ENCODE measurements at regions not wholly inside any gene's neighbourhood (a gene's known extent, or its start where the extent isn't known, plus 50 kb on each side); places are given as distances from the start of the nearest gene placed in this dataset.

DNA sequence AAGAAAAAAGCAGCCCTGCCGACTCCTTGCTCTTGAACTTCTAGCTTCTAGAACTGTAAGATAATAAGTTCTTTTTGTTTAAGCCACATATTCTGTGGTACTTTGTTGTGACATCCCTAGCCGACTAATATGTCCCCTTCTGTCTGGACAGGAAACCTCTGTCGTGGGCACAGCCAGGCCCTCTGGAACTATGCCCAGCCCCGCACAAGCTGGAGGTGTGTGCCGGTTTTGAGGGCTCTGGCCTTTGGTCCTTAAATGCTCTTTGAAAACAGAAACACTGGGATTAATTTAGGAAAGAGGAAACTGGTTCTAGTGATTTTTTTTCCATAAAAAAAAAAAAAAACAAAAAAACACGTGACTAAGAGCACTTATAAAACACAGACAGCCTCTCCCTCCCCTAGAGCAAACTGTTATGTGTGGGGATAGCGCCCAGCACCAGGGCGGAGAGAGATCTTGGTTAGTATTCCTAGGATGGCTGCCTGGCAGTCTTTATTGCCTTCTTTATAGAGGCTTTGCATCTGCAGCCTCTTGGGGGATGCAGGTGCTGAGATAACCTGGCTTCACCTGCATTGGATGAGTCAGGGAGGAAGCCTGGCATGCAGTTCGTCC lies 244.3 kb downstream of the NFATC2 start:
- no peak overlapping the region for H3K4me3 ChIP-seq (ENCODE audit: low read length)
- DNase-seq (ENCODE audit: low read depth), result no peak
- TF ChIP-seq, protein P1, sequence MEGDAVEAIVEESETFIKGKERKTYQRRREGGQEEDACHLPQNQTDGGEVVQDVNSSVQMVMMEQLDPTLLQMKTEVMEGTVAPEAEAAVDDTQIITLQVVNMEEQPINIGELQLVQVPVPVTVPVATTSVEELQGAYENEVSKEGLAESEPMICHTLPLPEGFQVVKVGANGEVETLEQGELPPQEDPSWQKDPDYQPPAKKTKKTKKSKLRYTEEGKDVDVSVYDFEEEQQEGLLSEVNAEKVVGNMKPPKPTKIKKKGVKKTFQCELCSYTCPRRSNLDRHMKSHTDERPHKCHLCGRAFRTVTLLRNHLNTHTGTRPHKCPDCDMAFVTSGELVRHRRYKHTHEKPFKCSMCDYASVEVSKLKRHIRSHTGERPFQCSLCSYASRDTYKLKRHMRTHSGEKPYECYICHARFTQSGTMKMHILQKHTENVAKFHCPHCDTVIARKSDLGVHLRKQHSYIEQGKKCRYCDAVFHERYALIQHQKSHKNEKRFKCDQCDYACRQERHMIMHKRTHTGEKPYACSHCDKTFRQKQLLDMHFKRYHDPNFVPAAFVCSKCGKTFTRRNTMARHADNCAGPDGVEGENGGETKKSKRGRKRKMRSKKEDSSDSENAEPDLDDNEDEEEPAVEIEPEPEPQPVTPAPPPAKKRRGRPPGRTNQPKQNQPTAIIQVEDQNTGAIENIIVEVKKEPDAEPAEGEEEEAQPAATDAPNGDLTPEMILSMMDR (conservative IDR thresholded peaks at IDR 0.05; ENCODE audit: low read length), result no peak

DNA sequence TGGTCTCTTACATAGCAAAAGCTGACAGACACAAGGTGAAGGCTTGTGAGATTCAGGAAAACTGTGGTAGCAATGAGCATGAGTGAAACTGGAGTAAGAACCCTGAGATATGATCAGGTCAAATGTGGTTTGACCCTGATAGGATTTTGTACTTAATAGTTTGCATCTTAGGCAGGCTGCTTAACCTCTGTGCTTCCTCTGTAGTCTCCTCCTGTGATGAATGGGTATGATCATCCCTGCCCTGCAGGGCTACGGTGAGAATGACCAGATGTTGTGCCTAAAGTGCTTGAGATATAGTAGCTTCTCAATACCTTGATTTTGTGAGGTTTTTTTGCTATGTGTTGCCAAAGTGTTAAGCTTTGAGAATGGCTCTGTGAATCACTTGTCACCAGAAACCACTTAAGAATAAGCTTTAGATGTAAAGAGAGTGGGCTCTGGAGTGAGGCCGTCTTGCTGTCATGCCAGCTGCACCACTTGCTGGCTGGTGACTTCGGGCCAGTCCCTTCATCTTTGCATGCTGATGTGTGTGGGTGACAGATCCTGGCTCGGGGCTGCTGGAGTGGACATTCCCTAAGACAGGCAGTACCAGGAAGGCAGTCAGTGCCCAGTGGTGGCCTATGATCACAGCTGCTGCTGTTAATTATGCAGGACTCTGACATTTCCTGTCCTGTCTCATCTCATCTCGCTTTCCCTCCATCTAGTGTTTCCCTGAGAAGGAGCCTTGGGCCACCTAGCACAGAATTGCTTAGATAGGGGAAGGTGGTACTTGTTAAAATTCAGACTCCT lies 254.7 kb downstream of the NFATC2 start:
- TF ChIP-seq, protein P1 (conservative IDR thresholded peaks at IDR 0.05; ENCODE audit: low read length), result no peak
- H3K4me3 ChIP-seq (ENCODE audit: low read length), result no peak overlapping the region
- no peak for DNase-seq (ENCODE audit: low read depth)

DNA sequence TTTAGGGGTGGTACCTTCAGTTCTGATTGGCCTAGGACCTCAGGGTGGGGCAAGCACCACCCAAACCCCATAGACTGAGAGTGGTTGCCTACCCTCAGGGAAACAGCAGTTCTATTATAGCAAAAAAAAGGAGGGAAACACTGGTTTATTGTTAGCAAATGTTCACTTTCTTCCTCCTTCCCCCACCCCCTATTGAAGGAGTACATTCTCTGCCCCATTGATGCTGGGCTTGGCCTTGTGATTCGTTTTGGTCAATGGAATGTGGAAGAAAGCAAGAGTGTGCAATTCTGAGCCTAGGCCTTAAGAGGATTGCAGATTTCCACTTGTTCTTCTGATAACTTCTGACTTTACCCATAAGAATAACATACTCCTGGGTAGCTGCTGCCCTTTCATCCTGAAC lies 255.8 kb downstream of the NFATC2 start:
- DNase-seq (ENCODE audit: low read depth), result no peak
- TF ChIP-seq, protein P1 (conservative IDR thresholded peaks at IDR 0.05; ENCODE audit: low read length), result no peak
- H3K4me3 ChIP-seq (ENCODE audit: low read length), result no peak overlapping the region

DNA sequence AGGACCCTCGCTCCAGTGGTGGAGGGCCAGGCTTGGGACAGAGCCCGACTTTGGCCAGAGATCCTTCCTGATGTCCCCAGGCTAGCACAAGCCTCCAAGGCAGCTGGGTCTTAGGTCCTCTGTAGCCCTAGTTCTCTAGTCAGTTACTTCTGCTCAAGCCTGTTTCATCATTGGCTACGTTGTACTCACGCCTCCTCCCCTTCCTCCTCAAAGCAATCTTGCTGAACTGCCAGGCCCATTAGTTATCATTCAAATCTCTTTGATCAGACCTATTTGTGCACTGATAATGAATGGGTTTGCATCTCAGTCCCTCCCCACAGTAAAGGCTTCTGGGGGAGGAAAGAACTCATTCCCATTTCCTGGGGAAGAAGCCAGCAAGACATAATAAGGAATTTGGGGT lies 256.8 kb downstream of the NFATC2 start:
- H3K4me3 ChIP-seq (ENCODE audit: low read length), result no peak overlapping the region
- TF ChIP-seq, protein P1 (conservative IDR thresholded peaks at IDR 0.05; ENCODE audit: low read length), result no peak
- no peak for DNase-seq (ENCODE audit: low read depth)

DNA sequence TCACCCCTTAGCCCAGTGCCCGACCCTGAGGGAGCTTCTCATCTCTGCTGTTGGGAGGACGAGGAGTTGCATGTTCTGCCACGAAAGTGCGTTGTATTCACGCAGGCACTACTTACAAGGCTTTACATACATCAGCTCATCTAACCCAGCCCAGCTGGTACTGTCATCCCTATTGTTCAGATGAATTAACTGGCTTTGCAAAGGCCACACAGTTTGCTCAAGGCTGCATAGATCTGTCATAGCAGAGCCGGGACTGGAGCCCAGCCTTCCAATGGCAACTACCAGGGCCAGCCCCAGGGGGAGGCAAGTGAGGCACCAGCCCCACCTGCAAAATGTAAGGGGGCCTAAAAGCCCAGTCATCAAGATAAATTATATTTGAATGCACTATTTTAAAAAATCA lies 257.6 kb downstream of the NFATC2 start:
- H3K4me3 ChIP-seq (ENCODE audit: low read length), result no peak overlapping the region
- no peak for DNase-seq (ENCODE audit: low read depth)
- TF ChIP-seq, protein P1 (conservative IDR thresholded peaks at IDR 0.05; ENCODE audit: low read length), result no peak

DNA sequence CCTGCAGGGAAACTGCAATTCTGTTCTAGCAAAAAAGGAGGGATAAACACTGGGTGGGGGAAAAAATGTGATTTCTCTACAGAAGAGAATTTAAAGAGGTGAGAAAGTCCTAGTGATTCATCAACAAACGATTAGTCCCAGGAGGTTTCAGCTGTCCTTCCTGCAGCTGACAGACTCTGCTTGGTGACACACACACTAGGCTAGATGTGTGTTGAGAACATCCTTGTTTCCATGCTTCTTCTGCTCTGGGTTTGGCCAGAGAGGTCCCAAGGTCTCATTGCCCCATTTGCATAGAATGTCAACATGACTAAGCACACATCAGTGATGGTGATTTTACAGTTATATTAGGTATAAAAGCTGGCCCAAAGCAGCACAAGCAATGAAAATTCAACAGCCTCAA lies 258.3 kb downstream of the NFATC2 start:
- no peak overlapping the region for H3K4me3 ChIP-seq (ENCODE audit: low read length)
- TF ChIP-seq, protein P1 (conservative IDR thresholded peaks at IDR 0.05; ENCODE audit: low read length), result no peak
- no peak for DNase-seq (ENCODE audit: low read depth)

DNA sequence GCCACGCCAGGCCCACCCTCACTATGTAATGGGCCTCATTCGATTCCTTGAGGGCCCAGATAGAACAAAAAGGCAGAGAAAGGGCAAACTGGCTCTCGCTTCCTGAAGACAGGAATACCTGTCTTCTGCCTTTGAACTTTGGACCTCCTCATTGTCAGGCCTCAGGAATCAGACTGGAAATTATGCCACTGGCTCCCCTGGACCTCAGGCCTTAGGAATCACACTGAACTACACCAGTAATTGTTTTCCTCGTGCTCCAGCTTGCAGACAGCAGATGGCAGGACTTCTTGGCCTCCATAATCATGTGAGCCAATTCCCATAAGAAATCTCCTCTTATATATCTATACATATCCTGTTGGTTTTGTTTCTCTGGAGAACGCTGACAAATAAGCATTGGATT lies 258.6 kb upstream of the KCNG1 start:
- DNase-seq (ENCODE audit: low read depth), result no peak
- TF ChIP-seq, protein P1 (conservative IDR thresholded peaks at IDR 0.05; ENCODE audit: low read length), result no peak
- no peak overlapping the region for H3K4me3 ChIP-seq (ENCODE audit: low read length)
